GM10248 (cell line): ENCODE measurements at regions not wholly inside any gene's neighbourhood (a gene's known extent, or its start where the extent isn't known, plus 50 kb on each side); places are given as distances from the start of the nearest gene placed in this dataset.

Source experiments
- CTCF ChIA-PET: fragments of 300-600 bp; sonication (Branson Sonifier 250); formaldehyde crosslinking; extraction: SDS; loops from one replicate; lab custom pipeline; 2021; ENCODE audit warnings: antibody characterized with exemption; lab: Yijun Ruan, JAX
- POLR2A ChIA-PET: fragments of 350-650 bp; sonication (Branson Sonifier 250); formaldehyde crosslinking; extraction: SDS; loops from one replicate; lab custom pipeline; 2020; ENCODE audit warnings: antibody characterized with exemption; lab: Yijun Ruan, JAX
- DNase-seq: peaks from one replicate; pipeline ENCODE4 v3.0.0; 2012; ENCODE audit errors: extremely low spot score
- CTCF ChIP-seq: IDR thresholded peaks from 2 replicates; pipeline ENCODE4 v1.5.1; 2012; ENCODE audit warnings: mild to moderate bottlenecking, low read depth; ENCODE audit errors: extremely low read depth, missing control alignments, control extremely low read depth

- ChIA-PET CTCF (interaction anchor here (1.7 kb wide), 1 partner anchor 21 kb away, joined by 6 read pairs; no protein-coding TSS in a partner anchor), POLR2A (no interaction called here)
- DNase-seq: no peak
- TF ChIP-seq CTCF: no peak
These were observed 400.5 kb upstream of the TUSC1 start for GRCh38 chr9:26078706-26079105.

GRCh38 chr9:26077860-26078259 is 399.6 kb upstream of the TUSC1 start:
- DNase-seq: no peak
- TF ChIP-seq CTCF: no peak
- ChIA-PET POLR2A (no interaction called here), CTCF (interaction anchor here (1.7 kb wide), 1 partner anchor 21 kb away, joined by 6 read pairs; no protein-coding TSS in a partner anchor)

GRCh38 chr9:26067608-26068007 is 389.4 kb upstream of the TUSC1 start:
- no peak for TF ChIP-seq CTCF
- ChIA-PET POLR2A (no interaction called here), CTCF (interaction anchor here (0.7 to 1.1 kb wide), 2 partner anchors 8 to 9 kb away, joined by 3 read pairs; no protein-coding TSS in a partner anchor)
- no peak for DNase-seq

GRCh38 chr9:26066237-26066636 is 388.0 kb upstream of the TUSC1 start:
- POLR2A ChIA-PET: no interaction called here
- TF ChIP-seq CTCF: no peak
- CTCF ChIA-PET: interaction anchor here (1.4 kb wide), 1 partner anchor 25 kb away, joined by 4 read pairs; no protein-coding TSS in a partner anchor
- no peak for DNase-seq

GRCh38 chr9:26061948-26062575 is 383.8 kb upstream of the TUSC1 start:
- DNase-seq: no peak
- ChIA-PET CTCF (interaction anchor here (1.2 kb wide), 1 partner anchor 9 kb away, joined by 3 read pairs; no protein-coding TSS in a partner anchor), POLR2A (no interaction called here)

More at GRCh38 chr9:26061948-26062575, 383.8 kb upstream of the TUSC1 start:
- no peak for TF ChIP-seq CTCF
